Liver (tissue), 3 donors: ENCODE measurements at regions not wholly inside any gene's neighbourhood (a gene's known extent, or its start where the extent isn't known, plus 50 kb on each side); places are given as distances from the start of the nearest gene placed in this dataset.

Experiments
- CTCF ChIP-seq: fragments of 150-350 bp; IDR thresholded peaks from 2 replicates; pipeline ENCODE4 v1.5.1; 2017; ENCODE audit warnings: improper control_type of control experiment, low read depth, low read length; ENCODE audit not compliant: missing input control
- HNF4G ChIP-seq: IDR thresholded peaks from 2 replicates; pipeline ENCODE4 v1.6.1; 2016; ENCODE audit warnings: antibody characterized with exemption
- MAX ChIP-seq: IDR thresholded peaks from 2 replicates; pipeline ENCODE4 v1.6.1; 2016; ENCODE audit warnings: antibody characterized with exemption
- RAD21 ChIP-seq, 2 donors: IDR thresholded peaks; 2 replicates each; pipeline ENCODE4 v1.6.1; 2016; ENCODE audit warnings: antibody characterized with exemption in 2 of 2, mild to moderate bottlenecking in 2 of 2
- REST ChIP-seq: IDR thresholded peaks from 2 replicates; pipeline ENCODE4 v1.6.1; 2016; ENCODE audit warnings: antibody characterized with exemption, mild to moderate bottlenecking
- YY1 ChIP-seq: IDR thresholded peaks from 2 replicates; pipeline ENCODE4 v1.6.1; 2016; ENCODE audit warnings: antibody characterized with exemption, mild to moderate bottlenecking
- TF ChIP-seq, protein P1 (sequence below): IDR thresholded peaks from 2 replicates; pipeline ENCODE4 v1.6.1; 2016; ENCODE audit warnings: antibody characterized with exemption
- donor health status: healthy.
- donor health status: healthy.

DNA sequence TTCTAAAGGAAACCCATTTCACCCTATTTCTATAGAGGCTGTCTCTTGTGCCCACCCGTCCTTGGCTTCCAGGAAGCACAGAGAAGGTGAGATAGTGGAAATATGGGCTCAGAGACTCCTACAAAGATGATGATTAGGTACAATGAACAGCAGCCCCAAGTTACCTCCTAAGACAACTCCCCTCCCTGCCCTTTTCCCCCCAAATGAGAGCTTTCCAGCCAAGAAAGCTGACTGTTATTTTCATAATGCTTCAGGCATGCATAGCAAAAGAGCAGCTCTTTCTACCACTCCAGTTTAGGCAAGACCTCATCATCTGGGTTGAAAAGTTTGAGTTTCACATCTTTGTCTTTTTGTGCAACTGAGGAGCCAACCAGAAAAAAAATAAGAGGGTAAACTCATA is 248.8 kb upstream of the ADAMTS9 start:
- TF ChIP-seq YY1 = no peak
- TF ChIP-seq CTCF = no peak
- no peak for TF ChIP-seq HNF4G
- TF ChIP-seq, protein P1, sequence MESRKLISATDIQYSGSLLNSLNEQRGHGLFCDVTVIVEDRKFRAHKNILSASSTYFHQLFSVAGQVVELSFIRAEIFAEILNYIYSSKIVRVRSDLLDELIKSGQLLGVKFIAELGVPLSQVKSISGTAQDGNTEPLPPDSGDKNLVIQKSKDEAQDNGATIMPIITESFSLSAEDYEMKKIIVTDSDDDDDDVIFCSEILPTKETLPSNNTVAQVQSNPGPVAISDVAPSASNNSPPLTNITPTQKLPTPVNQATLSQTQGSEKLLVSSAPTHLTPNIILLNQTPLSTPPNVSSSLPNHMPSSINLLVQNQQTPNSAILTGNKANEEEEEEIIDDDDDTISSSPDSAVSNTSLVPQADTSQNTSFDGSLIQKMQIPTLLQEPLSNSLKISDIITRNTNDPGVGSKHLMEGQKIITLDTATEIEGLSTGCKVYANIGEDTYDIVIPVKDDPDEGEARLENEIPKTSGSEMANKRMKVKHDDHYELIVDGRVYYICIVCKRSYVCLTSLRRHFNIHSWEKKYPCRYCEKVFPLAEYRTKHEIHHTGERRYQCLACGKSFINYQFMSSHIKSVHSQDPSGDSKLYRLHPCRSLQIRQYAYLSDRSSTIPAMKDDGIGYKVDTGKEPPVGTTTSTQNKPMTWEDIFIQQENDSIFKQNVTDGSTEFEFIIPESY = no peak
- TF ChIP-seq MAX = no peak
- TF ChIP-seq REST = no peak
- TF ChIP-seq RAD21 (IDR thresholded peaks at IDR 0.05) = no peak
